Pancreas (tissue), 10 donors: ENCODE measurements at regions not wholly inside any gene's neighbourhood (a gene's known extent, or its start where the extent isn't known, plus 50 kb on each side); places are given as distances from the start of the nearest gene placed in this dataset.

ENCODE experiments used
- ATAC-seq, 4 donors: fragments of 200-7000 bp; cut with Tn5 transposase; one replicate each; pipeline versions ENCODE4 v1.8.0 to v1.9.1; 2020; ENCODE audit warnings: mild to moderate bottlenecking in 4 of 4, moderate library complexity in 4 of 4
- DNase-seq, 6 donors: peaks; one replicate each; pipeline ENCODE4 v3.0.0-alpha.2; 2020
- FAIRE-seq: peaks from 2 replicates; lab custom pipeline; 2012; peaks lifted over from hg19 to GRCh38; lab: Jason Lieb, UNC
- H3K27ac ChIP-seq, 4 donors: fragments of 200-600 bp; sonication (generic); 1 replicate in 3 of 4; 2 replicates in 1 of 4; pipeline versions ENCODE4 v1.5.0 to v1.8.0; 2020
- H3K27me3 ChIP-seq, 4 donors: fragments of 200-600 bp; one replicate each; pipeline ENCODE4 v1.8.0; 2021
- H3K36me3 ChIP-seq, 3 donors: fragments of 200-600 bp; sonication (generic) in 1 of 3; one replicate each; pipeline versions ENCODE4 v1.5.0 to v1.8.0; 2020 to 2021
- H3K4me1 ChIP-seq, 3 donors: fragments of 200-600 bp; one replicate each; pipeline ENCODE4 v1.8.0; 2021
- H3K4me3 ChIP-seq, 4 donors: fragments of 200-600 bp; sonication (generic) in 2 of 4; one replicate each; pipeline versions ENCODE4 v1.5.0 to v1.8.0; 2020 to 2021
- H3K9me3 ChIP-seq, 4 donors: fragments of 200-600 bp; one replicate each; pipeline ENCODE4 v1.8.0; 2021
- WGBS, 2 donors: extraction: QIAGEN DNeasy Blood & Tissue Kit; methylation state at CpG; one replicate each; pipeline ENCODE4 v1.1.7; 2013; 5-methylcytosine and 5-hydroxymethylcytosine counted together
- intact Hi-C, 3 donors: fragments of 100-400 bp; cut with DNase I; formaldehyde crosslinking; loops; one replicate each; pipeline versions ENCODE4 v1.11.1 to v1.14.2; 2022
- TF ChIP-seq, protein P1 (sequence below), 4 donors: fragments of 200-600 bp; sonication (generic) in 3 of 4; IDR thresholded peaks; one replicate each; pipeline versions ENCODE4 v1.5.0 to v1.8.0; 2021; ENCODE audit warnings: antibody characterized with exemption in 4 of 4
- donor health status: healthy with polysubstance abuse.
- donor health status: DM: no; HTN: no; CAD: no; lungs with moderate emphysema.
- donor health status: DM: no; HTN: no; CAD: no.
- donor health status: control.
- donor health status: control.
- donor health status: Bipolar disorder and iron deficiency.
- donor health status: DM: yes; HTN: yes; CAD: no.
- donor health status: DM: no; HTN: no; CAD: no.
- donor health status: DM: no; HTN: no; CAD: no.
- donor health status: DM: yes; HTN: yes; CAD: no.

GRCh38 chr6:105791179-105791578 lies 295.0 kb upstream of the PRDM1 start:
- ATAC-seq, result no peak
- no peak for FAIRE-seq
- Histone ChIP-seq H3K36me3 (no peaks in the 10 kb centered on the region), H3K9me3 (no peaks in the 10 kb centered on the region), H3K27ac (no peak overlapping the region), H3K4me3 (no peak overlapping the region), H3K27me3 (no peaks in the 10 kb centered on the region), H3K4me1 (peaks cover 0 to 7% (median 5%) of the 10 kb centered on the region in 3 donors)
- intact Hi-C loops, result no loop called here
- 72 to 86% methylated on average over 1 of the region's 1 CpG for WGBS, 2 donors
- TF ChIP-seq, protein P1, sequence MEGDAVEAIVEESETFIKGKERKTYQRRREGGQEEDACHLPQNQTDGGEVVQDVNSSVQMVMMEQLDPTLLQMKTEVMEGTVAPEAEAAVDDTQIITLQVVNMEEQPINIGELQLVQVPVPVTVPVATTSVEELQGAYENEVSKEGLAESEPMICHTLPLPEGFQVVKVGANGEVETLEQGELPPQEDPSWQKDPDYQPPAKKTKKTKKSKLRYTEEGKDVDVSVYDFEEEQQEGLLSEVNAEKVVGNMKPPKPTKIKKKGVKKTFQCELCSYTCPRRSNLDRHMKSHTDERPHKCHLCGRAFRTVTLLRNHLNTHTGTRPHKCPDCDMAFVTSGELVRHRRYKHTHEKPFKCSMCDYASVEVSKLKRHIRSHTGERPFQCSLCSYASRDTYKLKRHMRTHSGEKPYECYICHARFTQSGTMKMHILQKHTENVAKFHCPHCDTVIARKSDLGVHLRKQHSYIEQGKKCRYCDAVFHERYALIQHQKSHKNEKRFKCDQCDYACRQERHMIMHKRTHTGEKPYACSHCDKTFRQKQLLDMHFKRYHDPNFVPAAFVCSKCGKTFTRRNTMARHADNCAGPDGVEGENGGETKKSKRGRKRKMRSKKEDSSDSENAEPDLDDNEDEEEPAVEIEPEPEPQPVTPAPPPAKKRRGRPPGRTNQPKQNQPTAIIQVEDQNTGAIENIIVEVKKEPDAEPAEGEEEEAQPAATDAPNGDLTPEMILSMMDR (IDR thresholded peaks at IDR 0.05), result no peak
- DNase-seq, result no peak

- TF ChIP-seq, protein P1 (IDR thresholded peaks at IDR 0.05), result no peak
- Histone ChIP-seq H3K36me3 (no peaks in the 10 kb centered on the region), H3K27me3 (no peaks in the 10 kb centered on the region), H3K27ac (no peak overlapping the region), H3K9me3 (no peaks in the 10 kb centered on the region), H3K4me1 (peaks cover 0 to 7% (median 5%) of the 10 kb centered on the region in 3 donors), H3K4me3 (no peak overlapping the region)
- no peak for DNase-seq
- intact Hi-C loops, result no loop called here
- 34 to 64% methylated on average over 1 of the region's 1 CpG for WGBS, 2 donors
- ATAC-seq, result no peak
- no peak for FAIRE-seq
Observed at GRCh38 chr6:105790635-105791034, 295.5 kb upstream of the PRDM1 start.

DNA sequence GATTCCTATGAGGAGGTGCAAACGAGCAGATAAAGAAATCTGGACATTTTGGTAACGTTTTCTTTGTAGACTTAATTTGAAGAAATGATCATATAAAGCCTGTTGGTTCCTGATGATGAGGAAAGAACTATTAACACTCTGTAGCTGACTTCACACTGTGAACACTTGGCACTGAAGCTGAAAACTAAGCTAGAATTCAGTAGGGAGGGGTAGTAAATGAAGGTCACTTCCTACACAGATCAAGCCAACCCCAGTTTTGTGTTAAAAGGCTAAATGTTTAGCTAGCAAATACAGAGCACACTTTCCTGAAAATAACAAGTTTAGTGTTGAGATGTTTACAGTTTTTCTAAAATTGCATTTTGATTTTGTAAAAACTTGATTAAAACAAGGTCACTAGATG lies 296.2 kb upstream of the PRDM1 start:
- intact Hi-C loops, result no loop called here
- no peaks in the 10 kb centered on the region for H3K9me3 ChIP-seq
- H3K27me3 ChIP-seq, result no peaks in the 10 kb centered on the region
- H3K36me3 ChIP-seq, result no peaks in the 10 kb centered on the region
- WGBS, 2 donors, result 23 to 24% methylated on average over 2 of the region's 2 CpGs
- TF ChIP-seq, protein P1 (IDR thresholded peaks at IDR 0.05), result no peak
- ATAC-seq (peak in 1 of 4 donors; percentile 19), FAIRE-seq (no peak), DNase-seq (no peak)
- no peak overlapping the region for H3K27ac ChIP-seq
- H3K4me1 ChIP-seq, result peaks cover 0 to 7% (median 5%) of the 10 kb centered on the region in 3 donors
- H3K4me3 ChIP-seq, result no peak overlapping the region

DNA sequence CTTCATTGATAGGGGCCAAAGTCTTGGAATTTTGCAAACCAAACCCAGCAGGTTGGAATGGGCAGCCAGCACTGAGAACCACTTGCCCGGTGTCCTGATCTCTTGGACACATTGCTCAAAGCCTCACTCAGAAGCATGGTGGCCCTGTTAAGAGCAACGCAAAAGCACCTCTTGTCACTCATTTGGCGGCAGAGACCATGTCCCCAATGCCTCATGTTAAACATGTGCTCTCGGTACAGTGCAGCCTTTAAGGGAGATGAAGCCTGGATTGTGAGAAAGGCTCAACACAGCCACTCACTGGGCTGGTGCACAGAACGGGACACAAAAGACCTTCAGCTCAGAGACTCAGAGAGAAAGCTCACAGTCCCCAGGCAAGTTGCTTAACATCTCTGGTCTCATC lies 298.4 kb upstream of the PRDM1 start:
- WGBS, 2 donors, result 91 to 98% methylated on average over 5 of the region's 5 CpGs
- Histone ChIP-seq H3K27me3 (no peaks in the 10 kb centered on the region), H3K9me3 (no peaks in the 10 kb centered on the region), H3K4me3 (no peak overlapping the region), H3K36me3 (no peaks in the 10 kb centered on the region), H3K27ac (no peak overlapping the region), H3K4me1 (peaks cover 0 to 5% (median 0%) of the 10 kb centered on the region in 3 donors)
- ATAC-seq (no peak), DNase-seq (no peak), FAIRE-seq (no peak)
- TF ChIP-seq, protein P1 (IDR thresholded peaks at IDR 0.05), result no peak
- intact Hi-C loops, result no loop called here

- FAIRE-seq (no peak), ATAC-seq (no peak), DNase-seq (no peak)
- TF ChIP-seq, protein P1 (IDR thresholded peaks at IDR 0.05), result no peak
- H3K4me1 ChIP-seq, result peaks cover 0 to 5% (median 0%) of the 10 kb centered on the region in 3 donors
- H3K27ac ChIP-seq, result no peak overlapping the region
- intact Hi-C loops, result no loop called here
- H3K9me3 ChIP-seq, result no peaks in the 10 kb centered on the region
- no peaks in the 10 kb centered on the region for H3K36me3 ChIP-seq
- no peak overlapping the region for H3K4me3 ChIP-seq
- 90 to 91% methylated on average over 10 of the region's 10 CpGs for WGBS, 2 donors
- H3K27me3 ChIP-seq, result no peaks in the 10 kb centered on the region
Observed at GRCh38 chr6:105786890-105787655, 299.1 kb upstream of the PRDM1 start.
